H9 (cell line): ENCODE measurements at regions not wholly inside any gene's neighbourhood (a gene's known extent, or its start where the extent isn't known, plus 50 kb on each side); places are given as distances from the start of the nearest gene placed in this dataset.

Experiments used
- DNase-seq: peaks from one replicate; pipeline ENCODE4 v3.0.0-alpha.2; 2017
- H2AFZ ChIP-seq: one replicate; pipeline ENCODE4 v1.6.1; 2013; ENCODE audit warnings: mild to moderate bottlenecking, low read length, control low read depth, moderate library complexity
- H2AK5ac ChIP-seq: 2 replicates; pipeline ENCODE4 v1.6.1; 2013; ENCODE audit warnings: low read length, control low read depth, mixed read lengths; ENCODE audit not compliant: insufficient read length
- H2BK120ac ChIP-seq: one replicate; pipeline ENCODE4 v1.6.1; 2013; ENCODE audit warnings: low read depth, mild to moderate bottlenecking, low read length, control low read depth, inconsistent platforms; ENCODE audit not compliant: poor library complexity, severe bottlenecking
- H2BK12ac ChIP-seq: 2 replicates; pipeline ENCODE4 v1.6.1; 2013; ENCODE audit warnings: low read length, control low read depth, mixed read lengths, low read depth; ENCODE audit not compliant: insufficient read length
- H2BK15ac ChIP-seq: 2 replicates; pipeline ENCODE4 v1.6.1; 2013; ENCODE audit warnings: low read depth, low read length, control low read depth
- H2BK20ac ChIP-seq: one replicate; pipeline ENCODE4 v1.6.1; 2013; ENCODE audit warnings: low read depth, mild to moderate bottlenecking, low read length, control low read depth, inconsistent platforms; ENCODE audit not compliant: poor library complexity, severe bottlenecking
- H2BK5ac ChIP-seq: 2 replicates; pipeline ENCODE4 v1.6.1; 2013; ENCODE audit warnings: low read length, control low read depth, mixed read lengths; ENCODE audit not compliant: insufficient read length
- H3K14ac ChIP-seq: 2 replicates; pipeline ENCODE4 v1.6.1; 2013; ENCODE audit warnings: low read length, control low read depth; ENCODE audit not compliant: insufficient read depth
- H3K18ac ChIP-seq: 2 replicates; pipeline ENCODE4 v1.6.1; 2013; ENCODE audit warnings: low read depth, mild to moderate bottlenecking, mixed read lengths, low read length, control low read depth; ENCODE audit not compliant: insufficient read length
- H3K23ac ChIP-seq: 2 replicates; pipeline ENCODE4 v1.6.1; 2013; ENCODE audit warnings: low read length, control low read depth, mixed read lengths, low read depth; ENCODE audit not compliant: insufficient read length
- H3K23me2 ChIP-seq: 2 replicates; pipeline ENCODE4 v1.6.1; 2013; ENCODE audit warnings: low read depth, mild to moderate bottlenecking, mixed read lengths, low read length, control low read depth; ENCODE audit not compliant: insufficient read length, poor library complexity, severe bottlenecking
- H3K27ac ChIP-seq: 2 replicates; pipeline ENCODE4 v1.5.1; 2013; ENCODE audit warnings: low read length, control low read depth, mixed read lengths, low read depth; ENCODE audit not compliant: insufficient read length
- H3K27me3 ChIP-seq: 2 replicates; pipeline ENCODE4 v1.6.1; 2013; ENCODE audit warnings: low read length, control low read depth, inconsistent platforms; ENCODE audit not compliant: insufficient read depth
- H3K4ac ChIP-seq: 2 replicates; pipeline ENCODE4 v1.6.1; 2013; ENCODE audit warnings: low read depth, mild to moderate bottlenecking, control low read depth, inconsistent platforms, low read length, moderate library complexity
- H3K4me1 ChIP-seq: 2 replicates; pipeline ENCODE4 v1.6.1; 2013; ENCODE audit warnings: low read length, control low read depth, inconsistent platforms; ENCODE audit not compliant: insufficient read depth
- H3K4me2 ChIP-seq: 2 replicates; pipeline ENCODE4 v1.6.1; 2013; ENCODE audit warnings: low read length, control low read depth, mixed read lengths; ENCODE audit not compliant: insufficient read length, insufficient read depth
- H3K56ac ChIP-seq: 2 replicates; pipeline ENCODE4 v1.6.1; 2013; ENCODE audit warnings: low read depth, mild to moderate bottlenecking, mixed read lengths, low read length, control low read depth; ENCODE audit not compliant: insufficient read length
- H3K79me1 ChIP-seq: 2 replicates; pipeline ENCODE4 v1.6.1; 2013; ENCODE audit warnings: low read depth, mild to moderate bottlenecking, moderate library complexity, low read length, control low read depth, inconsistent platforms; ENCODE audit not compliant: insufficient read depth, poor library complexity, severe bottlenecking
- H3K79me2 ChIP-seq: 2 replicates; pipeline ENCODE4 v1.6.1; 2013; ENCODE audit warnings: low read length, control low read depth, inconsistent platforms; ENCODE audit not compliant: insufficient read depth
- H3K9ac ChIP-seq: 2 replicates; pipeline ENCODE4 v1.6.1; 2013; ENCODE audit warnings: low read length, control low read depth, mixed read lengths; ENCODE audit not compliant: insufficient read length; ENCODE audit errors: extremely low read depth
- H3K9me3 ChIP-seq: one replicate; pipeline ENCODE4 v1.6.1; 2013; ENCODE audit warnings: low read depth, low read length, inconsistent platforms; ENCODE audit not compliant: control insufficient read depth
- H3T11ph ChIP-seq: one replicate; pipeline ENCODE4 v1.6.1; 2013; ENCODE audit warnings: mild to moderate bottlenecking, low read length, control low read depth, inconsistent platforms
- H4K20me1 ChIP-seq: one replicate; pipeline ENCODE4 v1.6.1; 2013; ENCODE audit not compliant: control insufficient read depth, insufficient read length, insufficient read depth
- H4K5ac ChIP-seq: 2 replicates; pipeline ENCODE4 v1.6.1; 2013; ENCODE audit warnings: low read depth, mild to moderate bottlenecking, mixed read lengths, low read length, control low read depth; ENCODE audit not compliant: insufficient read length
- H4K8ac ChIP-seq: replicated peaks from 2 replicates; pipeline ENCODE4 v1.6.1; 2013; ENCODE audit warnings: low read length, control low read depth, mixed read lengths, low read depth; ENCODE audit not compliant: insufficient read length
- H4K91ac ChIP-seq: 2 replicates; pipeline ENCODE4 v1.6.1; 2013; ENCODE audit warnings: low read depth, mild to moderate bottlenecking, moderate library complexity, mixed read lengths, low read length, control low read depth; ENCODE audit not compliant: insufficient read length
- H3K27ac Mint-ChIP-seq, 3 experiments: 2 replicates in 2 of 3; 3 replicates in 1 of 3; pipeline ENCODE4 v1.8.0; 2020 to 2021; ENCODE audit warnings: mixed read lengths in 3 of 3, mild to moderate bottlenecking in 1 of 3, moderate library complexity in 1 of 3
- H3K27me3 Mint-ChIP-seq: 2 replicates; pipeline ENCODE4 v1.8.0; 2021; ENCODE audit warnings: low read depth, mild to moderate bottlenecking, moderate library complexity, mixed read lengths
- H3K36me3 Mint-ChIP-seq, 3 experiments: 2 replicates in 2 of 3; 3 replicates in 1 of 3; pipeline ENCODE4 v1.8.0; 2020 to 2021; ENCODE audit warnings: low read depth in 3 of 3, mixed read lengths in 3 of 3; ENCODE audit not compliant: insufficient read depth in 1 of 3
- H3K4me1 Mint-ChIP-seq, 2 experiments: 2 replicates each; pipeline ENCODE4 v1.8.0; 2020; ENCODE audit warnings: mixed read lengths in 2 of 2
- H3K4me3 Mint-ChIP-seq, 2 experiments: 2 replicates in 1 of 2; 3 replicates in 1 of 2; pipeline ENCODE4 v1.8.0; 2020 to 2021; ENCODE audit warnings: mild to moderate bottlenecking in 2 of 2, mixed read lengths in 2 of 2, moderate library complexity in 1 of 2
- H3K9me3 Mint-ChIP-seq, 2 experiments: 2 replicates in 1 of 2; 3 replicates in 1 of 2; pipeline ENCODE4 v1.8.0; 2020; ENCODE audit warnings: mild to moderate bottlenecking in 2 of 2, mixed read lengths in 2 of 2, moderate library complexity in 1 of 2
- WGBS: extraction: QIAGEN DNeasy Blood & Tissue Kit; methylation state at CpG from one replicate; pipeline ENCODE4 v1.1.7; 2013; ENCODE audit warnings: missing lambda C conversion rate, low lambda C conversion rate, mixed read lengths; ENCODE audit not compliant: insufficient read length; ENCODE audit errors: extremely low coverage; 5-methylcytosine and 5-hydroxymethylcytosine counted together
- TF ChIP-seq, protein P1 (sequence below): fragments of 200-600 bp; sonication (generic); conservative IDR thresholded peaks from 3 replicates; pipeline ENCODE4 v1.8.0; 2021; ENCODE audit warnings: antibody characterized with exemption, mild to moderate bottlenecking

DNA sequence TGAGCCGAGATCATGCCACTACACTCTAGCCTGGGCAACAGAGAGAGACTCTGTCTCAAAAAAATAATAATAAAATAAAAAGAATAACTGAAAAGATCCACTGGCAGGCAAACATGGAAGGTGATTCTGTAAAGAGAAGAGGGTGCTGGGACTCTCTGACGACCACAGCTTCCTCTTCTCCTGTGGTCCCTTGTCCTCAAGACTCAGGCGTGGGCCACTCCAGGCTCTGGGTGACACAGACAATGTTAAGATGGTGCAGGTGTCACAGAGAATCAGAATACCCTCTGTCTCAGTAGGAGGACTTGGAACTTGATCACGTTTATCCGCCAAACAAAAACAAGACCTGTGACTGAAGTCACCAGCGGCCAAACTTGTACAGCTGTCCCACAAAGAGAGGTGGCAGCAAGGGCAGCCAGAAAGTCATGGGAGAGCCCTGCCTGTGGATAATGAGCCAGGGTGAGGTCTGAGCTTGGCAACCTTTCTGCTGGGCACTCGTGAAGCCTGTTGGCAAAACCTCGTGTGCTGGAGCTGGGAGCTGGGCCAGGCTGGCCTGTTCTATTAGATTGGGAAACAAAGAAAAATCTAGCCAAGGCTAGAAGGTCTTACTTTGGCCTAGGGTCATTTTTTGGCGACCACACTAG is 76.4 kb upstream of the ITGA6 start:
- no peaks in the 10 kb centered on the region for H3K4me1 ChIP-seq
- H3K56ac ChIP-seq = no peak overlapping the region
- no peak overlapping the region for H2AK5ac ChIP-seq
- H2BK120ac ChIP-seq = no peak overlapping the region
- no peak overlapping the region for H2BK20ac ChIP-seq
- H2BK5ac ChIP-seq = no peak overlapping the region
- H3K9me3 Mint-ChIP-seq = peaks cover 3% of the 10 kb centered on the region in 2 experiments; a peak in 2 of 5 replicates
- H3K4me2 ChIP-seq = no peak overlapping the region
- TF ChIP-seq, protein P1, sequence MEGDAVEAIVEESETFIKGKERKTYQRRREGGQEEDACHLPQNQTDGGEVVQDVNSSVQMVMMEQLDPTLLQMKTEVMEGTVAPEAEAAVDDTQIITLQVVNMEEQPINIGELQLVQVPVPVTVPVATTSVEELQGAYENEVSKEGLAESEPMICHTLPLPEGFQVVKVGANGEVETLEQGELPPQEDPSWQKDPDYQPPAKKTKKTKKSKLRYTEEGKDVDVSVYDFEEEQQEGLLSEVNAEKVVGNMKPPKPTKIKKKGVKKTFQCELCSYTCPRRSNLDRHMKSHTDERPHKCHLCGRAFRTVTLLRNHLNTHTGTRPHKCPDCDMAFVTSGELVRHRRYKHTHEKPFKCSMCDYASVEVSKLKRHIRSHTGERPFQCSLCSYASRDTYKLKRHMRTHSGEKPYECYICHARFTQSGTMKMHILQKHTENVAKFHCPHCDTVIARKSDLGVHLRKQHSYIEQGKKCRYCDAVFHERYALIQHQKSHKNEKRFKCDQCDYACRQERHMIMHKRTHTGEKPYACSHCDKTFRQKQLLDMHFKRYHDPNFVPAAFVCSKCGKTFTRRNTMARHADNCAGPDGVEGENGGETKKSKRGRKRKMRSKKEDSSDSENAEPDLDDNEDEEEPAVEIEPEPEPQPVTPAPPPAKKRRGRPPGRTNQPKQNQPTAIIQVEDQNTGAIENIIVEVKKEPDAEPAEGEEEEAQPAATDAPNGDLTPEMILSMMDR = no peak
- H3K79me2 ChIP-seq = no peaks in the 10 kb centered on the region
- no peak overlapping the region for H2BK15ac ChIP-seq
- no peak overlapping the region for H4K5ac ChIP-seq
- H3K14ac ChIP-seq = no peak overlapping the region
- no peak for DNase-seq
- no peaks in the 10 kb centered on the region for H4K20me1 ChIP-seq
- H3K4me1 Mint-ChIP-seq = no peaks in the 10 kb centered on the region
- no peaks in the 10 kb centered on the region for H3K27me3 ChIP-seq
- no peaks in the 10 kb centered on the region for H3K79me1 ChIP-seq
- H3K4ac ChIP-seq = no peak overlapping the region
- H3K36me3 Mint-ChIP-seq = peaks cover 0 to 4% (median 0%) of the 10 kb centered on the region in 3 experiments; a peak in 3 of 7 replicates
- H4K91ac ChIP-seq = no peak overlapping the region
- no peak overlapping the region for H2BK12ac ChIP-seq
- H3K23me2 ChIP-seq = no peaks in the 10 kb centered on the region
- no peak overlapping the region for H3T11ph ChIP-seq
- peaks cover 3% of the 10 kb centered on the region; the same call in 1 of the 2 replicates for H3K27me3 Mint-ChIP-seq
- no peak overlapping the region for H3K9ac ChIP-seq
- no peak overlapping the region for H3K23ac ChIP-seq
- H2AFZ ChIP-seq = no peak overlapping the region
- H3K9me3 ChIP-seq = no peaks in the 10 kb centered on the region
- no CpG with 5 or more reads among the region's 9 CpGs for WGBS
- no peak overlapping the region for H4K8ac ChIP-seq
- H3K18ac ChIP-seq = no peak overlapping the region
- H3K27ac ChIP-seq = no peak overlapping the region
- no peak overlapping the region for H3K4me3 Mint-ChIP-seq
- H3K27ac Mint-ChIP-seq = no peak overlapping the region
